ENCODE measurements at regions not wholly inside any gene's neighbourhood (a gene's known extent, or its start where the extent isn't known, plus 50 kb on each side); places are given as distances from the start of the nearest gene placed in this dataset.

DNA sequence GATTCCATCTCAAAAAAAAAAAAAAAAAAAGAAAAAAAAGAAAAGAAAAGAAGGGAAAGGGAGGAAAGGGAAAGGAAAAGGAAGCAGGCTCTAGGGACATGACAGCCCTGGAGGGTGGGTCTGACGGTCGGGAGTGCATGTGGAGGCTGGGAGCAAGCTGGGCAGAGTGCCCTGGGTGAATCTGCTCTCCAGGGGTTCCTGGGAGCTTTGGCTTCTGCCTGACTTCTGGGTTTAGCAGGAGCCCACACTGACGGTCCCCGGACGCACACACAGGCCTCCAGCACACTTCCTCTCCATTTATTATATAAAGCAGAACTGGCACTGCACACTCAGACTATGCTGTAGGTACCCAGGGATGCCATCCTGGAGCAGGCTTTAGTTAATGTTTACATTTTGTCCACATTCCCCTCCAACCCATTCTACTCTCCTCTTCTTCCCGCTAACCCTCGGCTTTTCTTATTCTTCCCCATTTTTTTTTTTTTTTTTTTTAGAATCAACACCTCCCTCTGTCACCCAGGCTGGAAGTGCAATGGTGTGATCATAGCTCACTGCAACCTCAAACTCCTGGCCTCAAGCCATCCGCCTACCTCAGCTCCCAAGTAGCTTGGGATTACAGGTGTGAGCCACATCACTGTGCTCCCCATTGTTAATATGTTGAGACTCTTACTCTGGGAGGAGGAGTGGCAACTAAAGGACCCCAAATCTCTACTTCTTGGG is 151.1 kb upstream of the SLC1A4 start:
- DNase-seq (peak; percentile 61), ATAC-seq (ENCODE audit: poor library complexity) (peak; percentile 63)
- intact Hi-C loops (cut with DNase I), result no loop called here

DNA sequence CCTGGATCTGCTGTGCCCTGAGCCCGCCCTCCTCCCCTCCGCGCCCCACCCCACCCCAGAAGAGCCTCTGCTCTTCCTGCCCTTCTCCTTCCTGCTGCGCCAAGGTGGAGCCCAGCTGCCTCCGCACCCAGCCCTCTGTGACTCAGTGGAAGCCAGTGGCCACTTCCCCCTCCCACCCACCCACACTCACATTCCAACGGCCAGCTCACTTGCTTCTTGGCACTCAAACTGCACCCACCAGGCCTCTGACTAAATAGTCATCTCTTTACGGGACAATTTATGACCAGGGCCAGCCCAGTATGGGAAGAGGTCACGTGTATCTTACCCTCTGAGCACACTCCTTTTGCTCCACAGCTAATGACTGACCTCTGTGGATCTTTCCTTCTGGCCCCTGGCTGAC is 150.4 kb upstream of the SLC1A4 start:
- intact Hi-C loops (cut with DNase I), result no loop called here
- peak; percentile 21 for ATAC-seq (ENCODE audit: poor library complexity)
- DNase-seq, result no peak

DNA sequence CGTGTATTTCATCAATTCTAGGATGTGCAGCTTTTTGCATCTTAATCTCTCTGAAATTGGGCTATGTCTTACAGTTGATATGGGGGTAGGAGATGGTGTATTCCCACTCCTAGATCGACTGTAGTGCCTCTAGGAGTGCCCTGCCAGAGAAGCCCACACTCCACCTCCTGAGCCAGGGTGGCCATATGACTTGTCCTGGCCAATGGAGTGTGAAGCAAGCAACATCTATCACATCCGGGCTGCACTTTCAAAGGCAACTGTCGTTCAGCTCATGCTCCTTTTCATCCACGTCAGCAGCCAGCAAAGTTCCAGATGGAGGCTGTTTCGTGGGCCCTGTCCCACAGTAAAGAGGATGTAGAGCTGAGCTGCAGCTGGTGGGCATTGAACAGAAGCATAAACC is 149.4 kb upstream of the SLC1A4 start:
- intact Hi-C loops (cut with DNase I), result no loop called here
- ATAC-seq (ENCODE audit: poor library complexity) (peak; percentile 55), DNase-seq (no peak)

DNA sequence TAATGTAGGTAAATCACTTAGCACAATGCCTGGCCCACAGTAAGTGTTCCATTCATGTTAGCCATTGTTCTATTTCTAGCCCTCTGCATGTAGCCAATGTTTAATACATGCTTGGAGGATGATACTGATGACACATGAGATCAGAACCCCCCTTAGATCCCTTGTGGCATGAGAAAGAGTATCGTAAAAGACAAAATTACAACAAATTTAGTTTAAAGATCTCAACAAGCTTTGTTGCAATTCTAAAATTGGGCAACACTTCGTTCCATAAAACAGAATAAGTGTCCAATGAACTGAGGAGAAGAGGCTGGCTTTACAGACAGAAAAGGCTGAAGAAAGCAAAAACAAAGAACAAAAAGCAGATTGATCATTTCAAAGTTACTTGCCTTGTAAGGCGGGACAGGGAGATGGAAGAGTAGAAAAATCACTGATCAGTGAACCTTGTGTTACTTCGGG is 148.7 kb upstream of the SLC1A4 start:
- ATAC-seq (ENCODE audit: poor library complexity), result peak; percentile 40
- intact Hi-C loops (cut with DNase I), result no loop called here

DNA sequence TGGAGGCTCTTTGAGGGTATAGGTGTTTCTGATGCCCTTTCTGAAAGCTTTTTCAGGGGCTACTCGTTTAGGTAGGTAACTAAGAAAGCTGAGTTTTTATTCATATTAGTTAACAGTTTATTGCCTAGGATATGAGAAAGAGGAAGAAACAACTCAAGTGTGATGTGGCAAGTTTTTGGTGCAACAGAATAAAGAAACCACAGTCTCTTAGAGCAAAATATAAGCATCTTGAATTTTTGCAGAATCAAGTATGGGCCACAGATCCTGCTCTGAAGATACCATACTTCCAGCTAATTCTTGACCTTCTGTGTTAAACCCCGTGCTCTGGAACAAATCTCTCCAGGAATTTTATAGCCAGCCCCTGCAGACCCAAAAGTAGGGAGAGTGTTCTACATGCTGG is 147.7 kb upstream of the SLC1A4 start:
- intact Hi-C loops (cut with DNase I), result no loop called here
- no peak for DNase-seq
- ATAC-seq (ENCODE audit: poor library complexity), result no peak

More for the DNA sequence above, 148.7 kb upstream of the SLC1A4 start:
- DNase-seq, result no peak

DNA sequence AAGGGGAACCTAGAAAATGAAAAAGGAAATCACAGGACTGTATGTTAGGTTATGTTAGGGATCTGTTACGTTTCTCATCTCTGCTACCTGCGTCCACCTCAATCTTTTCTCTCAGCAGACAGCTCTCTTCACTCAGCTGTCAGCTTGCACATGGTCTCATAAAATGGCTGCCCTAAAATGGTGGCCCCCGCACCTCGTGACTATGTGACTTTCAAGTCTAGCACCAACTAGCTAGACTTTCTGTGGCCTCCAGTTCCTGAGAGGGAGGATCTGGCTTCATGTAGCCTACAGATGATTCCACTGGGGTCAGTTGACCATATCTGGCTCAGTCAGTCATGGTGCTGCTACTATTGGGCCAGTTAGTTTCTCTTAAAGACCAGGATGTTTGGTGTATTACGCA is 147.2 kb upstream of the SLC1A4 start:
- ATAC-seq (ENCODE audit: poor library complexity), result no peak
- intact Hi-C loops (cut with DNase I), result no loop called here
- DNase-seq, result no peak

DNA sequence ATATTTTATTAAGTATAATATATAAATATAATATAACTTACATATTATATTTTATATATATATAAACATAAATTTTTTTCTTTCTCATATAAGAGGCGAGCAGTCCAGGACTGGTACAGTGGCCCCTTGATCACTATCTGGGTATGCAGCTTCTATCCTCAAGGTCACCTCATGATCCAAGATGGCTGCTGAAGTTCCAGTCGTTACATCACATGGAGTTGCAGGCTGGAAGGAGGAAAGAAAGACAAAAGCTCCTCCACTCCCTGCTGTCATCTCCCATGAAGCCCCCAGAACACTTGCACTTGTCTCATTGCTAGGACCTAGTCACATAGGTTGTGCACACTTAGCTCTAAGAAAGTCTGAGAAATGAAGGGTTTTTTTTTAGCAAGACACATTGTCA is 145.1 kb upstream of the SLC1A4 start:
- DNase-seq (no peak), ATAC-seq (ENCODE audit: poor library complexity) (no peak)
- intact Hi-C loops (cut with DNase I), result no loop called here

DNA sequence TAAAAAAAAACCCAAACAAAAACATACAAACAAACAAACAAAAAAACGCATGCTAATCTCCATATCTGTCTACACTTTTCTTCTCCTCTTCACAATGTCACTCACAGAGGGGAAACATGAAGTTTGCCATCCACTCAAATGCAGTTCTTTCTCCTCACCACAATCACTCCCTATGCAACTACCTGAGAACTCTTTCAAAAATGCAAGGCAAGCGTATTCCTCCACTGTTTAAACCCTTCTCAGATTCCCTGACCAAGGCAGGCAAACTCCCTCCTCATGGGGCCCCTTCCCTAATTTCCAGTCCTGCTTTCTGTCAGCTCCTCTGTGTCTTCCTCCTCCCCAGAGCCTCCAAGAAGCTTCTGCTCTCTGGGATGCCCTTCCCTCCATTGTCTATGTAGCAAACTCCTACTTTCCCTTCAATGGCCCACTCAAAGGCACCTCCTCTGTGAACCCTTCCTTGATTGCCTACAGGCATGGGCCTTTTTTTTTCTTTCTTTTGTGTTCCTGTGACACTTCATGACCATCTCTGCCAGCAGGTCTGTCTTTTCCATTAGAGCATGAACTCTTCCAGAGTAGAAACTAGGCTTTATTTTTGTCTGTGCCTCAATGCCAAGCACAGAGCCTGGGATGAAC is 143.8 kb upstream of the SLC1A4 start:
- ATAC-seq (ENCODE audit: poor library complexity), result no peak
- no peak for DNase-seq
- intact Hi-C loops (cut with DNase I), result no loop called here

DNA sequence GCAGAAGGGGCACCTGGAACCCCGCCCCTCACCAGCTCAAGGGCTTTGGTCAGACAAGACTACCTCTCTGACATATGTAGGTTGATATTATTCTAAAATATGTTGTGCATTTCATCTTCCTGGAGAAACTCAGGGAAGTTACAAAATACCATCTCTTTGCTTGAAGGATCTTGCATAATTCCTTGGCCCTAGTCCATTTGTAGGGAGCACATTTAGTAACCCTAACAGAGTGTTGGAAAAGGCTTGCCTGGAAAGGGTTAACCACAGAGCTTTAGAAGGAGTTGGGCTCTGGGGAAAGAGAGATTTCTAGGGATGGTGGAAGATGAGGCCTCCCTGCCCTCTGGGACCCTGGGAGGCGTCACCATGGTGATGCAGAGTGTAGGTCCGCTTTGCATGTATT is 143.0 kb upstream of the SLC1A4 start:
- ATAC-seq (ENCODE audit: poor library complexity), result peak; percentile 45
- no peak for DNase-seq
- intact Hi-C loops (cut with DNase I), result no loop called here

DNA sequence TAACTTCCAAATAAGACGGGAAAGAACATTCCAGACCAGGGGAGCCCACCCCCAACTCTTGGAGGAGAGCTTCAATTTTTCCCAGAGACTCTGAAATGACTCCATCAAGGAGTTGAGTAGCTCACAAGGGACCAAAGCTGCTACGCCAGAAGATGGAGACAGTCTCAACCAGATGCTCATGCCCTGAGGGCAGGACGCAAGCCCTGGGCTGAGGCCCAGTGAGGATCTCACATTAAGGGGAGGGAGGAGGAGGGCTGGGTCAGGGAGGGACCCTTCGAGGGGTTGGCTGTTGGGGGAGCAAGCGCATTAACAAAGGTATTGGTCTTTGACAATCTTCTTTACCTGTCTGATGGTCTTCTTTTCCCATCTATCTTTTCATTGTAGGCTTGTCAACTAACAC is 141.3 kb upstream of the SLC1A4 start:
- intact Hi-C loops (cut with DNase I), result no loop called here
- ATAC-seq (ENCODE audit: poor library complexity), result no peak
- no peak for DNase-seq

DNA sequence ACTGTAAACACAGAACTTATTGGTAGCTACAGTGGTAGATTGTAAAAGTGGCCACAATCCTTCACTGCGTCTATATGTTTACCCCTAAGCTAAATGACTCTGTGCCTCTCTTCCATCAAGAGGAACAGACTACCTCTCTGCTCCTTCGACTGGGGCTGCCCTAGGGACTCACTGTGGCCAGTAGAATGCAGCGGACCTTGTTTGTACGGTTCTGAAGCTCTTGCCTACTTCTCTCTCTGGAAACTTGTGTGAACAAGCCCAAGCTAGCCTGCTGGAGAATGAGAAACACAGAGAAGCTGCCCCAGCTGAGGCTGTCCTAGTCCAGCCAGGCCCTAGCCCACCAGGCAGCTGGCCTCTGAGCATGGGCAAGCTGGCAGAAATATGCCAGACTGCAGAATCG is 140.8 kb upstream of the SLC1A4 start:
- no peak for ATAC-seq (ENCODE audit: poor library complexity)
- intact Hi-C loops (cut with DNase I), result no loop called here
- DNase-seq, result no peak

DNA sequence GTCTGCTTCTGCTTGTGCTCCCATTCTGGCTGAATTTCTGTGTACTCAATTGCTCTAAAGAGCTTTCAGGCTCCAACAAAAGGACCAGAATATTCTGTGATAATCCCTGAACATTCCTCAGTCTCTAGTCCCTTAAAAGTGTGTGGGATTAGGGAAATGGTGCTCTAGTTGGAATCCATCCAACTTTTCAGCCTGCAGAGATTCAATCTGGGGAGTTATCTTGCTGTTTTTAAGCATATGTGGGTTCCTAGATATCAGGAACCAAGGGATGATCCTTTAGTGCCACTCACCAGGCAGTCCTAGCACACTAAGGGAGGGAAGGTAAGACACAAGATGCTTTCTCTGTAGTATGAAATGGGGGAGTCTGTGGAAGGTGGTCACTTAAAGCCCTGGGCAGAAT is 140.3 kb upstream of the SLC1A4 start:
- intact Hi-C loops (cut with DNase I), result no loop called here
- ATAC-seq (ENCODE audit: poor library complexity) (no peak), DNase-seq (no peak)

DNA sequence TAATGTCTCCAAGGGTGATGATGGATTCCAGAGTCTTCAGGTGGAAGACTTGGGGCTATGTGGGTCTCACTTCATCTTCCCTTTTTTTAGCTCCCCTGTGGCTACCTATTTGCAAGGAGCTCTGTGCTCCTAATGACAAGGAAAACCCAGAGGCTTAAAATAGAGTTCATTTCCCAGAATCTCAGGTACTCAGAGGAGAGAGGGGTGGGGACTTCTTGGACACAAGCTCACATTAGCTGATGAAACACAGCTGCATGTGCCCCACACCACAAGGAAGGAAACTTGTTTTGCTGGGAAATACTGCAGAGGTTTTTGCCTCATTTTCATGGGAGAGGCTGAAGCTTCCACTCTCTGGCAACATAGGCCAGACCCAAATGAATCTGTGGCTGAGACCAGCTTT is 138.6 kb upstream of the SLC1A4 start:
- intact Hi-C loops (cut with DNase I), result no loop called here
- DNase-seq (no peak), ATAC-seq (ENCODE audit: poor library complexity) (no peak)

DNA sequence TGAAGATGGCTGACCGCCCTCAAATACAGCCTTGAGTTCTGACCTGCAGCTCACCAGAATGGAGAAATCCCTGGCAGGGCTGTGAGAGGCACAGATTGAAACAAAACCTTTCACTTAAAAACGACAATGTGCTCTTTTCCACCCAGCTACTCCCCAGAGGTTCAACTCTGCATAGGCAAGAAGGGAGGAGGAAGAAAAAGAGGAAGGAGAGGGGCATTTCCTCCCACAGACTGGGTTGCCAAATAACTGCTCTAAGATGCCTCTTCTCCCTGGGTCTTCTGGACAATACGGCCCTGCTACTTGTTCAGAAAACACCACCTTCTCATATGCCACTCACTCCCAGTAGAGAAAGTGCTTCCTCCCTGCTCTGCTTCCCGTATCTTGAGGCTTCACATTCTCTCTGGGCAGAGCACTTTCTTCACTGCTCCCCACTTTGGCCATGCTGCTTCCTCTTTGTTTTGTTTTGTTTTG is 136.4 kb upstream of the SLC1A4 start:
- peak; percentile 58 for ATAC-seq (ENCODE audit: poor library complexity)
- no peak for DNase-seq
- intact Hi-C loops (cut with DNase I), result no loop called here

DNA sequence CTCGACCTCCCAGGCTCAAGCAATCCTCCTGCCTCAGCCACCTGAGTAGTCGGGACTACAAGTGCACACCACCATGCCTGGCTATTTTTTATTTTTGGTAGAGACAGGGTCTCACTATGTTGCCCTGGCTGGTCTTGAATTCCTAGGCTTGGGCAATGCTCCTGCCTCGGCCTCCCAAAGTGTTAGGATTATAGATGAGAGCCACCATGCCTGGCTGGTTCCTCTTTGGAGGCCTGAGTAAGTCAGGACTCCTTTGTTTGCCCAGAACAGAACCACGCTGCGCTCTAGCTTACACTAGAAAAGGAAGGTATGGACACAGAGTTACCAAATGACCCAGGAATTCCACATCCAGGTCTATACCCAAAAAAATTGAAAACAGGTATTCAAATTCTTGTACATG is 135.9 kb upstream of the SLC1A4 start:
- ATAC-seq (ENCODE audit: poor library complexity), result no peak
- no peak for DNase-seq
- intact Hi-C loops (cut with DNase I), result no loop called here

DNA sequence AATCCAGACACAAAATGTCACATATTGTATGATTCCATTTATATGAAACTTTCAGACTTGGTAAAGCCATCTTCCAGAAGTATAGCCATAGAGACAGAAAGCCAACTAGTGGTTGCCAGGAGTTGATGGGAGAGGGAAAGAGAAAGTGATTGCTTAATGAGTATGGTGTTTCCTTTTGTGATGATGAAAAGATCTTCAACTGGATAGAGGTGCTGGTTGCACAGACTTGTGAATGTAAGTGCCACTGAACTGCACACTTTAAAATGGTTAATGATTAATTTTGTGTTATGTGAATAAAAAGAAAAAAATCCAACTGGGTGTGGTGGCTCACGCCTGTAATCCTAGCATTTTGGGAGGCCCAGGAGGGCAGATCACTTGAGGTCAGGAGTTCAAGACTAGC is 135.3 kb upstream of the SLC1A4 start:
- ATAC-seq (ENCODE audit: poor library complexity), result no peak
- no peak for DNase-seq
- intact Hi-C loops (cut with DNase I), result no loop called here

DNA sequence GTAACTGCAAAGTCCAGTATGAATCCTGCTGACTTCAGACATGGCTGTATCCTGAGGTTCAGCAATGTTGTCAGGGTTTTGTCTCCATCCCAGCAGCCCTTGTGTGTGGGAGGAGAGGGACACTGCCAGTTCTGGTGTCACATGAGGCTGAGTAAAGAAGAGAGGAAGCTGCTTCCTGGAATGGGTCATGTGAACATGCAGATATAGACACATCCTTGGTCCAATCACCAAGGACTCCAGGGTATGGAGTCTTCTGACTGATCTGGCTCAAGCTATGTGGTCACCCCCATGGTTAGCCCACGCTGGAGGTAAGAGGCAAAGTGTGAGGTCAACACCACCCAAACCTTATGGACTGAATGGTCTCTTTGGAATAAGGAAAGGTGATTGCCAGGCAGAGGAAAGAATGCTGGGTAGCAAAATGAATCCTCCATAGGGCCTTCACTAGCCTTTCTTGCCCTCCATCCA is 134.4 kb upstream of the SLC1A4 start:
- DNase-seq (peak; percentile 51), ATAC-seq (ENCODE audit: poor library complexity) (peak; percentile 5)
- intact Hi-C loops (cut with DNase I), result loop anchor here (5.0 kb wide), 2 partner anchors 88 to 103 kb away; no protein-coding TSS in a partner anchor

DNA sequence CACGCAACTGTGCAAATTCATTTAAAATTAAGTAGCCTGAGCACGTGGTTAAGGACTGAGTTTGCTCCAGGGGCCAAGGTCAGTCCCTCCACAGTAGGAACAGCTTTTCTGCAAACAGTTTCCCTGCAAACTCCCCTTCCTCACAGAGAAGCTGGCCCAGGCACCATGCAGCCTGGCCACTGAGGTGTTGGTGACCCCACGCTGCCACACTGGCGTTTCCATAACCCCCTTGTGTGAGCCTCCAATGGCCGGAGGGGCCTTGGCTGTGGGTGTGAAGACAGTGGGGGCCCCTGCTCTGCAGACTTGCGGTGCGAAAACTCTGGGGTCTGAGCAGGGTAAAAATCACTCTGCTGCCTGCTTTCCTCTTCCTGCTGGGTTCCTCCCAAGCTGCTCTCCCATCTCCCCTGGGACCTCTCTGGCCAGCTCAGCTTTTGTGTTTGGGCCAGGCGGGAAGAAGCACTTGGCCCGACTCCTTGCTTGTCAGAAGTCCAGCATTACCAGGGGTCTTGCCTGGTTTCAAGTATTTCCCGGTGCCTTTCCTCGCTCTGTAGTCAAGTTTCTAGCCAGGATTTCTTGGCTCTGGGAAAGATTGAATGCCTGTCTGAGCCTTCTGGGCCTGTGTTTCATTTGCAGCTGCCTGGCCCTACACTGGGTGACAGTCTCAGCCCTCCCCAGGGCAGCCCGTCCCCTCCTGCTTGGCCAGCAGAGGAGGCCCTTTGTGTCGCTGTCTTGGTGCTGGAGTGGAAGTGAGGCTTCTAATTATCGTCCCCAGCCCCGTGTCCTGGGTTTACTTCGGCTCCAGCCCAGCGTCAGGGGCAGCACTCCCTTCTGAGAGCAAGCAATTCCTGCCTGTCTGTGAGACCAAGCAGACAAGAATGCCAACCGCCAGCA is 131.4 kb upstream of the SLC1A4 start:
- intact Hi-C loops (cut with DNase I), result loop anchor here (5.0 kb wide), 2 partner anchors 91 to 106 kb away; no protein-coding TSS in a partner anchor
- peak; percentile 30 for ATAC-seq (ENCODE audit: poor library complexity)
- peak; percentile 70 for DNase-seq

Measured in Right ventricle myocardium superior (tissue), 1 donor.